ENCODE measurements at regions not wholly inside any gene's neighbourhood (a gene's known extent, or its start where the extent isn't known, plus 50 kb on each side); places are given as distances from the start of the nearest gene placed in this dataset.
"Not testable (repeated sequence)": the region's sequence is repeated elsewhere in the genome, so short reads cannot be mapped to it uniquely, and the experiment has no call there.

GRCh38 chr4:71081192-71081591 lies 87.7 kb downstream of the DCK start:
- no peak for DNase-seq (ENCODE audit: low spot score)

GRCh38 chr4:71093745-71094144 lies 100.3 kb downstream of the DCK start:
- DNase-seq (ENCODE audit: low spot score), result no peak

GRCh38 chr4:71094201-71094600 lies 100.8 kb downstream of the DCK start:
- no peak for DNase-seq (ENCODE audit: low spot score)

- no peak for DNase-seq (ENCODE audit: low spot score)
Observed at GRCh38 chr4:71095141-71095540, 101.7 kb downstream of the DCK start.

DNA sequence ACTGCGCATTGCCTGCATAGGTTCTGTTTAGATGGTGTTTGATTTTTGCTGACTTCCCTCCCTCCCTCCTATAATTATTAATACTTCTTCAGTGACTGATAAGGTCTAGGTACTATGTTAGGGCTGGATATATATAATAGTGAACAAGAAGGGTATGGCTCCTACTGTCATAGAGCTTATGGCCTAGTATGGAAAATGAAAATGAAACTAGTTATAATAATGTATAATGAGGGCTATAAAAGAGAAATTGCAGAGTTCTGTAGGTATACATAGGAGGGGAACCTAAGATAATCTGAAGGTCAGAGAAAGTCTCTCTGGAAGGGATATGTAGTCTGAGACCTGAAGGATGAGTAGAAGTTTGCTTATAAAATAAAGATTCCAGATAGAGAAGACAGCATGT lies 102.1 kb downstream of the DCK start:
- DNase-seq (ENCODE audit: low spot score), result no peak

DNA sequence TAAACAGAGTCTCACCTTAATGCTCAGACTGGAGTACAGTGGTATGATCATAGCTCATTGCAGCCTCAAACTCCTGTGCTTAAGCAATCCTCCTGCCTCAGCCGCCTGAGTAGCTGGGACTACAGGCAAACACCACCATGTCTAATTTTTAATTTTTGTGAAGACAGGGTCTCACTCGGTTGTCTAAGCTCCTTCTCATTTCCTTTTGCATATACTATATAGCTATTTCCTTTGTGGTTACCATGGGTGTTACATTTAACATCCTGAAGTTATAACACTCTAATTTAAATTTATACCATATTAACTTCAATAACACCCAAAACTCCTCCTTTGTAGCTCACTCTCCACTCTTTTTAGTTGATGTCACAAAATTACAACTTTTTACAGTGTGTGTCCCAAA lies 114.3 kb downstream of the DCK start:
- no peak for DNase-seq (ENCODE audit: low spot score)

DNA sequence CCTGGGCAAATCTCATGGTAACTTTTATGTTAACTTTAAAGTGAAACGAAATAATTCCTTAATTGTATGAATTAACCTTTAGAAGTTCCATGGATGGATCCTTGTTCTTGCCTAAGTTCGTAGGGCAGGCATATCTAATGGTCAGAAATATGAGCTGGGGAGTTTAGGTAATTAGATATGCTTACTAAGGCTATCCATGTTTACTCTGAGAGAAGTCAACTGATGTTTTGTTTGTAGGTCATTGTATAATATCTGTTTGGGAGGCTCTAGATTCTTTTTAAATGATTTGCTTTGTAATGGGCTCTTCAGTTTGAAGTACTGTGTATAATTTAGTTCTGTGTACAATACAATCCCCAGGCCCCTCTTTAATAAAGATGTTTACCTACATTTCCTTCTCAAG lies 117.0 kb downstream of the DCK start:
- no peak for DNase-seq (ENCODE audit: low spot score)

DNA sequence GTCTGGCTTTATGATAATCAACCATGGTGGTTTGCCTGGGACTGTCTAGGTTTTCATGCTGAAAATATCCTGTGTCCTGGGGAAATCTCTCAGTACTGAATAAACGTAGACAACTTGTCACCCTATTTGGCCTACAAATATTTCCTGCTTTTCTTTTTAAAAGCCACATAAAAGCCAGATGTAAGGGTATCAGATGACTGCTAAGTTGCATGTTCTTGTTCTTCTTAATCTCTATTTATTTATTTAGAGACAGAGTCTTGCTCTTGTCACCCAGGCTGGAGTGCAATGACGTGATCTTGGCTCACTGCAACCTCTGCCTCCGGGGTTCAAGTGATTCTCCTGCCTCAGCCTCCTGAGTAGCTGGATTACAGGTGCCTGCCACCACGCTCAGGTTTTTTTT lies 117.7 kb downstream of the DCK start:
- DNase-seq (ENCODE audit: low spot score), result not testable (repeated sequence)

- no peak for DNase-seq (ENCODE audit: low spot score)
Observed at GRCh38 chr4:71113294-71113693, 119.8 kb downstream of the DCK start.

DNA sequence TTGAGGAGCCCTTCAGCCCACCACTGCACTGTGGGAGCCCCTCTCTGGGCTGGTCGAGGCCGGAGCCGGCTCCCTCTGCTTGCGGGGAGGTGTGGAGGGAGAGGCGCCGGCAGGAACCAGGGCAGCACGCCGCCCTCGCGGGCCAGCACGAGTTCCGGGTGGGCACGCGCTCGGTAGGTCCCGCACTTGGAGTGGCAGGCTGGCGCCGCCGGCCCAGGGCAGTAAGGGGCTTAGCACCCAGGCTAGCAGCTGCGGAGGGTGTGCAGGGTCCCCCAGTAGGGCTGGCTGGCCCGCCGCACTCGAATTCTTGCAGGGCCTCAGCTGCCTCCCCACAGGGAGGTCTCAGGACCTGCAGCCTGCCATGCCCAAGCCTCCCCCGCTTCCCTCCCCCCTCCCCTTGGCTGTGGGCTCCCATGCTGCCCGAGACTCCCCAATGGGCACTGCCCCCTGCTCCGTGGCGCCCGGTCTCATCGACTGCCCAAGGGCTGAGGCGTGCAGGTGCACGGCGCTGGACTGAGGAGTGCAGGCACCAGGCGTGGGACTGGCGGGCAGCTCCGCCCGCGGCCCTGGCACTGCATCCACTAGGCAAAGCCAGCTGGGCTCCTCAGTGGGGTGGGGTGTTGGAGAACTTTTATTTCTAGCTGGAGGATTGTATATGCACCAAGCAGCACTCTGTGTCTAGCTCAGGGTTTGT lies 127.5 kb downstream of the DCK start:
- no peak for DNase-seq (ENCODE audit: low spot score)

DNA sequence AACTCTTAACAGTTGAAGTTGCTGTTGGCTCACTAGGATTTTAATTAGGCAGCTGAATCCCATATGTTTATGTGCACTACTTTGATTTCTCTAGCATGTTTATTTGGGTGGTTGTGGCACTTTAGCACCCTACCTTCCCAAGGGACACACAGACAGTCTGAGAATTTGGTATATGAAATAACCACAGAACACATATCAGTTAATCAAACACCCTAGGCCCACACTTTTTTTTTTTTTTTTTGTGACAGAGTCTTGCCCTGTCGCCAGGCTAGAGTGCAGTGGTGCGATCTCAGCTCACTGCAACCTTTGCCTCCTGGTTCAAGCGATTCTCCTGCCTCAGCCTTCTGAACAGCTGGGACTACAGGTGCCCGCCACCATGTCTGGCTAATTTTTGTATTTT lies 130.5 kb downstream of the DCK start:
- DNase-seq (ENCODE audit: low spot score), result no peak

GRCh38 chr4:71125137-71125536 lies 131.7 kb downstream of the DCK start:
- DNase-seq (ENCODE audit: low spot score), result no peak

DNA sequence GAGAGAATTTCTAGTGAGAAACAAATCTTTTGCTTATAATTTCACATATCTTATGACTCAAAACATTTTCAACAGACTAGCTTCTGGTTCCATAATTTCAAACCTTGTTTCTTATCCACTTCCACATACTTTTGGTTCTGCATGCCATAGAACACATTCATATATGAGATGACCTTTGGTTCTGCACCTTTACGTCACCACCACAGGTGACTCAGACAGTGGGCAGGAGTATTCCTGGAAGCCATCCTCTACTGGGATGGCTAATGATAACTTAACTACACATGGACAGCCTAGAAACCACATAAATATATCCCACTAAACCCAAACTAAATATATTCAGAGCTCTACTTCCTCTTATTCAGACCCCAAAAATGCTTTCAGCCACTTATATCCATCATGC lies 133.3 kb downstream of the DCK start:
- no peak for DNase-seq (ENCODE audit: low spot score)

DNA sequence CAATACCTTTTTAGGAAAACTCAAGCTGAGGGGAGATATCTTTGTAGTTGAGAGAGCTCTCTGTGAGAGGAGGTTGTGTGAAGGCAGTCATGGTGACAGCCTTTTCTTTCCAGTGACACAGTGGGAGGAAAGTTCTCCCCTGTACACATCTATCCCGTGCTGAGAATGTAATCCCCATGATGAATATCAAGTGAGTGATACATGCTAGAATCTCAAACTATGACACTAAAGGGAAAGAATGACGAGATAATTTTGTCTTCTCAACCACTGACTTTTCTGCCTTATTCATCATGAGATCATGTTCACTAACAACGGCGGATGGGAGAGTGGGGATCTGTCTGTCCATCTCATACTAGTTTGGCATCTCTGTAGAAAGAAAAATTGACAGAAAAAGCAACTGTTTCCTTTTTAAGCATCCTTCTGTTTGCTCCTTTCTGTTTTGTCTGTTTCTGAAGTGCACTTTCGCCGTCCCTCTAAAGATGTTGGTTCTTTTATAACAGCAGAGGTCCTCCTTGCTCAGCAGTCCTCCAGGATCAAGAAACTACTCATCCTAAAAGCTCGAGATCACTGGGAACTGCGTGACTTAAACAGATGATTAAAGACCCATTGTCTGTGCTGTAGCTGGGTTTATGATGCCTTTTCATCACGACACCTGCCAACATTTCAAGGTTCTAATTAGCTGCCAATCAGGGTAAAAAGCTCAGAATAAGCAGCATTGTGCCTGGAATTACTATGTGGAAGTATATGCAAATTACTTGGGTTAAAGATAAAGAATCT lies 137.6 kb downstream of the DCK start:
- DNase-seq (ENCODE audit: low spot score), result no peak

- DNase-seq (ENCODE audit: low spot score), result no peak
Observed at GRCh38 chr4:71132486-71132885, 139.0 kb downstream of the DCK start.

DNA sequence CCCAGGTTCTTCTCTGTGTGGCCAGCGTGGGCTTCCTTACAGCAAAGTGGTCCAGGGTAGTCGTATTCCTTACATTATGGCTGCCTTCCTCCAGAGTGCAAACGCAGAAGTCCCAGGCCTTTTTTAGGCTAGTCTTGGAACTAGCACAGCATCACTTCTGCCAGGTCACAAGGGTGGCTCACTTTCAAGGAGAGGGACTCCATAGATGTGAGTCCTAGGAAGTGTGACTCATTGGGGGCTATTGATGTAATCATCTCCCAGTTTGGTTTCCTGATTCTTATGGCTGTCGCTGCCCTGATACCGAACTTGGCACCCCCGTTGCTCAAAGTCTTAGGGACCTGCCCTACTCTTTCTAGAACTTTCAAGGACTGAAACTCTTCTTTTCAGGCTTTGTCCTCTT lies 140.0 kb downstream of the DCK start:
- no peak for DNase-seq (ENCODE audit: low spot score)

- DNase-seq (ENCODE audit: low spot score), result no peak
Observed at GRCh38 chr4:71136071-71136470, 142.6 kb downstream of the DCK start.

GRCh38 chr4:71138007-71138615 lies 144.7 kb downstream of the DCK start:
- DNase-seq (ENCODE audit: low spot score), result no peak

DNA sequence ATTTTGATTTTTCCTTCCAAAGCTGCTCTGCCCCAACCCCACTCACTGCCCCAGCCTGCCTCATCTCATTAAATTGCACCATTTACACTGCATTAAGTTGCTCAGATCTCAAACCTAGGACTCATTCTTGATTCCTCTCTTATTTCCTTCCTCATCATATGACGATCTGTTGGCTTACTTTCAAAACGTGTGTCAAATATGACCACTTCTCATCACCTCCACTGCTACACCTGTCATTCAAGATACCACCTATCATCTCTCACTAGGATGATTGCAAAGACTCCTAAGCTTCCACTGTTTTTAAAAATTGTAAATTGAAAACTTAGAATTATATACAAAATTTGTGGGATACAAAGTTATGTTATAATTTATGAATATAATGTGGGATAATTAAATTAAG lies 147.1 kb downstream of the DCK start:
- DNase-seq (ENCODE audit: low spot score), result no peak

DNA sequence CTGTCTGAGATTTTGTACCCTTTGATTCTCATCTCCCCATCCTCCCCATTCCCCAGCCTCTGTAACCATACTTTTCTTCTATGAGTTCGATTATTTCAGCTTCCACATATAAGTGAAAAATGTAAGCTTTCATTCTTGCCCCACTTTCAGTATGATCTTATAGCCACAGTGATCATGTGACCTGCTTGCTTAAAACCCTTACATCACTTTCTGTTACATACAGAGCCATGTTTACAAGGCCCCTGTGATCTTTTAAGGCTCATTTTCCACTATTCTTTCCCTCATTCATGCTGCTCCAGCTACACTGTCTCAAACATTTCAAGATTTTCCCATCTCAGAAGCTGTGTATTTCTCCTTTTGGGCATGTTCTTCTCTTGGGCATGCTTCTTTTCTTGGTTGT lies 147.7 kb downstream of the DCK start:
- peak; percentile 1 for DNase-seq (ENCODE audit: low spot score)

DNA sequence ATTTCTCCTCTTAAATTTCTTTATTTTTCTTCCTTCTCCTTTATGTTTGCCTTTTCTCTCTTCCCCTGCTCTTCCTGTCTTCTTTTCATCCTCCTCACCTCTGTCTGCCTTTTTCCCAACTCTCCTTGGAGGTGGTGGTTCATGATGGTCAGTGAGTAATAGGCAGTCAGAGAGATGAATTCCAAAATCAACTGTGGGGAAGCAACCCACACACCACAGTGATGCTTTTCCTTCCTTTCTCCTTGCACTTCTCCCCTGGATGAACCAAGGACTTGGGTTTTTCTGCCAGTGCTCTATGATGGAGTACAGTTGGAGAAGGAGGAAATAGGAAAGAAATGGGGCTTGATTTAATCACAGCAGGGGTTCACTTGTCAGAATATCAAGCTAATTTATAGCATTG lies 153.8 kb downstream of the DCK start:
- DNase-seq (ENCODE audit: low spot score), result no peak

DNA sequence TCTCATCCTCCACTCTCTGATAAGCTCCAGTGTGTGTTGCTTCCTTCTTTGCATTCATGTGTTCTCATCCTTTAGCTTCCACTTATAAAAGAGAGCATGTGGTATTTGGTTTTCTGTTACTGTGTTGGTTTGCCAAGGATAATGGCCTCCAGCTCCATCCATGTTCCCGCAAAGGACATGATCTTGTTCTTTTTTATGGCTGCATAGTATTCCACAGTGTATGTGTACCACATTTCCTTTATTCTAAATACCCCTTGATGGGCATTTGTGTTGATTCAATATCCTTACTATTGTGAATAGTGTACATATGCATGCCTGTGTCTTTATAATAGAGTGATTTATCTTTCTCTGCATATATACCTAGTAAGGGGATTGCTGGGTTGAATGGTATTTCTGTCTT lies 155.1 kb downstream of the DCK start:
- DNase-seq (ENCODE audit: low spot score), result no peak

DNA sequence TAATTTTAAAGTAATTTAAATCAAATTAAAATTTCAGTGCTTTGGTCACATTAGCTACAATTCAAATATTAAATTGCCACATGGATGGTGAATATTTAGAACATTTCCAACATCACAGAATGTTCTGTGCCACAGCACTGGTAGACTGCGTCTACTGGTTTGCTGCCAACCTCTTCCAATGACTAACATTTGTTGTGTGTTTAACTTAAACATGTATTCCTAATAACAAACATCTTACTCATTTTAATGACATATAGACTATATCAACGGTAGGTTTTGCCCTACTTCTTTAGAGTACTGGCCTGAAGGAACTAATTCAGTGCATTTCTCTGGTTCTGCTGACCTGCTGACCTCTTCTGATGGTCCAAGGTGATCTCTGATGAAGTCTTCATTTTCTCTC lies 157.6 kb downstream of the DCK start:
- DNase-seq (ENCODE audit: low spot score), result no peak

DNA sequence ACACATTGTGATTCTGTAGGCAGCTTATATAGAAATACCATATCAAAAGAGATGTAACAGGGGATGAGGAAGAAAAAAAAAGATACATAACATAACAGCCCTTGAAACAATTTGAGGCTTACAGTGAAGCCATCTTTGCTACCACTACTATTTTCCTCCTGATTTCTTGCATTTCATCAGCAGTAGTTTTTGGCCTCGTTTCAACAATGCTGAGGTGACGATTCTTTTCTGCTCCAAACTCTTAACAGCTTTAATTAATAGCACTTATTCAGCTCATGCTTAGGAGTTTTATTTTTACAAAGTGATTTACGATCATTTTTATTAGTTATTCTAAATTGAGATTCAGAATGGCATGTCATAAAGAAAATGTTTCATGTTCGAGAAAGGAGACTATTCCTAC lies 163.2 kb downstream of the DCK start:
- DNase-seq (ENCODE audit: low spot score), result no peak

Measured in activated CD4-positive, alpha-beta T cell treated with anti-CD3 and anti-CD28 coated beads, Interleukin-2, Interleukin-4, amounts not matched to agents 100 ng/mL and 50 ng/mL, durations not matched to agents 16 hours and 8 hours (primary cell).